ENCODE measurements at regions not wholly inside any gene's neighbourhood (a gene's known extent, or its start where the extent isn't known, plus 50 kb on each side); places are given as distances from the start of the nearest gene placed in this dataset.

DNA sequence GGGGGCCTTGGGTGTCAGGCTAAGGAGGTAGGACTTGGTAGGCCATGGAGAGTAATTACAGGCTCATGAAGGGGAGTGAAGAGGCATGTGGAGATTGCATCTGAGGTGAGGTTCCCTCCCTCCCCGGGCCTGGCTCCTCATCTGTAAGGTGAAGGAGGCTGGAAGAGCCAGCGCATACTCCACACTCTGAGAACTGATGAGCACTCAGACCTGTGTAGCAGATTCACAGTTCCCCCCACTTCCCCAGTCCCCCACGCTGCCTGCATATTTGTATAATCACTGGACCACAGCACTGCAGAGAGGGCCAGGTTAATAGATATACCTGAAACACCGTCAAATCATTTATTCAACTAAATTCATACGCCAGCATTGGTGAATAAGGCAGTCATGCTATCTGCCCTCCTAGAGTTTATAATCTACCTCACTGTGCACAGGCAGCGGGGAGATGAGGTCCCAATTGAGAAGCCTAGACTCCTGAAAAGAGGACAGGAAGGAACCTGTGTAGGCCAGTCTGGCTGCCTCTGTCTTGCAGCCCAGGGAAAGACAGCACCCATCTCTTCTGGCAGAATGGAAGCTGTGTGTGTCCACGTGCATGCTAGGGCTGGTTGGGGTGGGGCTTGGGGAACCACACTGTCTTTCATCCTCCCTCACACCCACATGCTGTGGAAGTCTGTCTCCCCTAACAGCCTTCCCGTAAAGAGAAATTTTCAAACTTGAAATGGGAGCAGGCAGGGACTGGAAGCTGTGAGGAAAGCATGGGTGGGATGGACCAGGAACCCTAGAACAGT is 110.6 kb upstream of the ATP1A1 start:
- FAIRE-seq (no peak), DNase-seq (ENCODE audit: low spot score) (no peak)

DNA sequence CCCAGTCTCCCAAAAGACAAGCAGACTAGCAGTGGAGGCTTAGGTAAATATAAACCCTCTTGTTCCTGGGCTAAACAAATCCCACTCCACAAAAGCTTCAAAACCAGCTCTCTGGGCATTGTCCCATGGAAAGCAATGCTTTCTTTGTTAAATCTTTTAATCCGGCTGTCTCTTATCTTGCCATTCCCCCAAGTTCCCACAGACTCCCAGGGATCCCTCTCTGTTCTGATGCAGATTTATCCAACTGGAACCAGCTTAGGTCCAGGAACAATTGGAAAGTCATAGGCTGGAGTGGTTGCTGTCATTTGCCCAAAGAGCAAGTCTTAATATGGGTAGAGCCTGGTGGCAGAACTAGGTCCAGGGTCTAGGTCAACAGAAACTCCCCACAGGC is 110.1 kb upstream of the ATP1A1 start:
- no peak for FAIRE-seq
- no peak for DNase-seq (ENCODE audit: low spot score)

DNA sequence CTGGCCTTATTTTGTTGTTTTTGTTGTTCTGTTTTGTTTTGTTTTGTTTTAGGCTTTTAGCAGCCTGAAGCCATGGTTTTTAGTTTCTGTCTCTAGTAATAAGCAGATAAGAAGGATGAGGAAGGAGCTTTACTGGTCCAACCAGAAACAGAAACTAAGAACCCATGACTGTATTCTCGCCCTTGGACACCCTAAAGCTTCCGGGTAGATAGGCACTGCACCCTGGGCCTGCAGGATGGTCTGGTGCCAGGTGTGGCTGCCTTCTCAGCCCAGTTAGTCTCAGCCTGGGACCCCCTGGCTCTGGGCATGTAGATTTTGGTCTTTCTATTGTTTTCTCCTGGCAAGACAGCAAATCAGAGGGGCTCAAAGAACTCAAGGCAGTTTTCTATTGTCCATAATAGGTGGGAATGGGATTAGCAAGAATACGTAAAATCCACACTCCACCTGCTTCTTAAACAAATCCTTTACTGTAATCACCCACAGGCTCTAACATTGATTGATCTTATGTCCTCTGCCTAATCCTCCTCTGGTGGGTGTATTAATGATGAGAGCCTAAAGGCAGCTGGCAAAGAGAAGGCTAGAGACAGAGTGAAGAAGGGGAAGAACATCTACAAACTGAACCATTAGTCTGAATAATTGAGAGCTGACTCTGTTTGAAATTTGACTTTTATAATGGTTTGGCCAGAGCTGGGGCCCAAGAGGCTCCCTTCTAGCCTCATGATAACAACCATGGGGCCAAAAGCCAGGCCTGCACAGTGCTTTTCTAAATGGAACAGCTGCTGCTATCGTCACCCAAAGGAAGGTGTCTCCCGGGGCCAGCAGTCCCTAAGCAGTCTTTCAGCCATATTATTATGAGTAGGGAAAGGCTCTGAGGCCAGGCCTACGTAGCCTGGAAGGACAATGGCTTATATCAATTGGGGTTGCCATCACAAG is 106.8 kb upstream of the ATP1A1 start:
- DNase-seq (ENCODE audit: low spot score): no peak
- no peak for FAIRE-seq

DNA sequence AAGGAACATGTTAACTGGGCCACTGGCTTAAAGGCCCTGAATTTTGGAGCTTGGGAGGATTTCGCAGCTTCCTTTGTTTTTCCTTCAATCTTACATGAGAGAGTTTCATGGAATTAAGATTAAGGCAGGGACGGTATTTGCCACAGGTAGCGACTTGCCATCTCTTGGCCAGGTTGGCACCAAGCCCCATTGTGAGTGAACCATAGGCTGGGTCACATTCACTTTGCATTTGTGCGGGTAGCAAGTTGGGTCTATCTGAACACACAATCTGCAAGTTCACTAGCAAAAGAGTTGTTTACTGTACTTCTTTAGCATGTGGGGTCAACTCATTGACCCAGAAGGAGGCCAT is 106.2 kb upstream of the ATP1A1 start:
- FAIRE-seq (no peak), DNase-seq (ENCODE audit: low spot score) (no peak)

DNA sequence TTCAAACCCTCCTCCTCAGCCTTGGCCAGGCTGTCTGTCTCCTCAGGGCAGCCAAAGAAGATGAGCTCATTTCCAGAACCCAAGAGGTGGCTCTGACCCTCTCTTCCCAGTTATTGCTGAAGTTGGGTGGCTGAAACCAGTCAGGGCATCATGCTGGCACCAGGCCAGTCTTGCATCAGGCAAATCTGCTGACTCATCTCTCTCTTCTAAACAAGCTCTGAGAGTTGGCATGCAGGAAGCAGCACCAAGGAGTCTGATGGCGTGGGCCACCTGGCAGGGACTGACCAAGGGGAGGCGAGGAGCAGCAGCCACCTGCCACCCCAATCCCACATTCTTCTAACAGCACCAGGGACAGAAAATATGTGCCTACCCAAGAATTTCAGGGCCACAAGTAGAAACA is 104.8 kb upstream of the ATP1A1 start:
- no peak for FAIRE-seq
- peak; percentile 65 for DNase-seq (ENCODE audit: low spot score)

DNA sequence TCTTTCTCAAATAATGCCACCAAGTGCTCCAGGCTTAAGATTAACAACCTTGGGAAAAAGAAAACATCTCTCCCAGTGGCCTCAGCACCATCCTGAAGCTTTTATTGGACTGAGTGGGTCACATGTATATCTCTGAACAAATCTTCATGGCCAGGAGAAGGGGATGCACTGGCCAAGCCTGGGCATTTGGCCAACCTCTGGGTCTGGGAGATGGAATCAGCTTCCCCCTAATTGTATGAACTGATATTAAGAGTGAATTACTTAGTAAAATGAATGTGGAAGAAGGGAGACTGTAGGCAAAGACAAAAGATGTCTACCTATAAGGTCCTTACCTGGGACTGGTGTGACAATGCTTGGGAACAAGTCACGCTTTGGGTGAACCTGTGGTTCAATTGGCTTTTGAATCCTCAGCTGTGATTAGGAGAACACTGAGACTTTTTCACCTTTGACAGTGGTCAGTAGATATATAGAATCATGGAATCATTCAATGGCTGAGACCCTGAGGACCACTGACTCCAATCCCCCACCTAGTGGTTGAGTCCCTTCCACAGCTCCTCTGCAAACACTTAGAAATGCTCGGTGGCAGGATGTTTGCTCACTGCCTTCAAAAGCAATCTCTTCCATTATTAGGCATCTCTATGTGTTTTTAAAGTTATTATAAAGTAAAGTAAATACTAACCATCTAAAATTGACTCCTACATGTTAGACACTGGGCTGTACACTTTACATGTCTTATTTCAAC is 102.6 kb upstream of the ATP1A1 start:
- FAIRE-seq (no peak), DNase-seq (ENCODE audit: low spot score) (no peak)

DNA sequence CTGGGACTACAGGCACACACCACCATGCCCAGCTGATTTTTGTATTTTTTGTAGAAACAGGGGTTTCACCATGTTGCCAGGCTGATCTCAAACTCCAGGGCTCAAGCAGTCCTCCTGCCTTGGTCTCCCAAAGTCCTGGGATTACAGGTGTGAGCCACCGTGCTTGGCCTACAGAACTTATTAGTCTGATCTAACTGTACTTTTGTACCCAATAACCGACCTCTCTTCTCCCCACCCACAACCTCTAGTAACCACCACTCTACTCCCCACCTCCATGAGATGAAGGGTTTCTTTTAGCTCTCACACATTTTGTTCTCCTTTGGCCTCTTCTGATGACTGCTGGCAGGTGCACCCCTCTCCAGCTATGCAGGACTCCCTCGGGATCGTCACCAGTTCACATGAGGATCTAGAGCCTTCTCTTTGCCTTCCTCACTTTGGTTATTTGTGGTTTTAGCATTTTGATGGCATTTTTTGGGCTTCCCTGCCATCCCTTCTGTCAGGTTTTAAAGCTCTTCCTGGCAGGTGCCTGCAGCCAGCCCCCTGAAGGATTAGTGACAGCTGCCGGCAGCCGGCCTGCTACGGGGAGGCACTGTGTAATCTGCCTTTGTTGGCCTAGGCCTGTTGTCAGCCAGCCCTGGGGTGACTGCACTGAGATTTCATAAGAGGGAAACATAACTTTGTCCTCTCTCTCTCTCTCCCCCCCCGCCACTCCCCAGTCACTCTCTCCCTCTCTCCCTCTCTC is 99.8 kb upstream of the ATP1A1 start:
- FAIRE-seq (no peak), DNase-seq (ENCODE audit: low spot score) (no peak)

DNA sequence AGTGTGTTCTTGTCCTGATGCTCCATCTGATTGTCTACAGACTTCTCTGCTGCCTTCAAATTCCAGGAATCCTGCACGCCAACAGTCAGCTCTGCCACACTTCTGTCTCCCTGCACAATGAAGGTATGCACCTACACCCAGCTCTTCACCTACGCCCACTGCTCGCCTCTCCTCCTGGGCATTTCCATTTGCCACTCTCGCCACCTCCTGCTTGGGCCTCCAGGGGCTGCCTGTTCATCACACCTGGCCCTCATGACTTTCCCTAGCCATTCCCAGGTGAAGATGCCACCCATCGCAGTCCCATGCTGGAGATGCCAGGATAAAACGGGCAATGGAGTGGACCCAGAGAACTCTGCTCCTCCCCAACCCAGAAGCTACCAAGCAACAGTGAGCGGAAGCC is 96.5 kb upstream of the ATP1A1 start:
- DNase-seq (ENCODE audit: low spot score): no peak
- no peak for FAIRE-seq

DNA sequence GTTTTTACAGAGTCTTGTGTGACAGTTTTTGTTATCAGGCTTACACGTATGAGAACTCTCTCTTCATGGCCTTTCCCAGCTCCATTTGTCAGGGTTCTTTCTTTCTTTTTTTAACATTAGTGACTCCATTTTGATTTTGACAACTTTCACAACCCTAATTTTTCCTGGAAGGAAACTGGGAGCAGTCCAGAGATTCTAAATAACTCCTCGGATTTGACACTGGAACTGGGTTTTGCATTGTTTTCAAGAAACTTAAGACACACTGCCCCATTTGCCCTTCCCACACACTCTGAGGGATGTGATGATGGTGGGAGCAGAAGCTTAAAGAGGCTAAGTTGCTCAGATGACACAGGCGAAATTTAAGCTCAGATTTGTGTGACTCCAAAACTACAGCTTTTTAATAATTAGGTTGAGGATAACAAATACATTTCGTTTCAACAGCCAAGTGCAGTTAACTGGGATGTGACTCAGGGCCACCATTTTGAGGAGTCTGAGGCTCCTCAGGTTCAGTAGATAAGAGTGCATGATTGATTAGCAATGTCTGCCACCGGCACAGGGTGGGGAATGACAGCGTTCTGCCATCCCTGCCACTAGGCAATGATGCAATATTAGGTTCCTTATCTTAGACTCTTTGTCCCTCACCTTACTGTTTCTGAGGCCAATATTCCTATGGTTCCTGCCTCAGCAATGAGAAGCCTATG is 95.1 kb upstream of the ATP1A1 start:
- FAIRE-seq (no peak), DNase-seq (ENCODE audit: low spot score) (no peak)

DNA sequence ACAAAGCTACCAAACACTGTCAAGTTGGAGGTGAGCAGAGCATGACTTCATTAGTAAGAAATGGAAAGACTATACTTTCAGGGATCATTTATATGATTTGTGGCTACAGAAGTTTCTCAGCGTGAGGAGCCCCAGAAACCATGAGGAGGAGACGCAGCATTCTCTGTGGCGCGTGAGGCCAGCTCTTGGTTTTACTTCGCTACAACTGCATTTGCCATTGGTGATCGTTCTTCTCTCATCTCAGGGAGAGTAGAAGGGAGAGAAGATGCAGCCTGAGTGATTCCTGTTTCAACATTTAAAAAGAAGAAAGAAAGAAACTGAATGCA is 94.5 kb upstream of the ATP1A1 start:
- FAIRE-seq (no peak), DNase-seq (ENCODE audit: low spot score) (no peak)

DNA sequence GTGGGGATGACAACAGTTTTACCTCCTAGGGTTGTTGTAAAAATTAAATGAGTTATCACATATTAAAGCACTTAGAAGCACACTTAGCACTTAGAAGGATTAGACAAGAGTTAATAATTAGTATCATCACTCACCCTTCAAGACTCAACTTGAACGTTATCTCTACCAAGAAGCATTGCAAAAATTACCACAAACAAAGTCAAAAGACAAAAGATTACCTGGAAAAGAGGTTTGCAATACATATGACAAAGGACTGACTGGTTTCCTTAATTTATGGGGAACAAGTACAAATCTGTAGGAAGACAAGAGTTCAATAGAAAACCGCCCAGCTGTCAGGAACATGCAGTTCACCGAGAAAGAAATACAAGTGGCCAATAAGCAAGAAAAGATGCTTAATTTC is 93.3 kb upstream of the ATP1A1 start:
- FAIRE-seq: no peak

DNA sequence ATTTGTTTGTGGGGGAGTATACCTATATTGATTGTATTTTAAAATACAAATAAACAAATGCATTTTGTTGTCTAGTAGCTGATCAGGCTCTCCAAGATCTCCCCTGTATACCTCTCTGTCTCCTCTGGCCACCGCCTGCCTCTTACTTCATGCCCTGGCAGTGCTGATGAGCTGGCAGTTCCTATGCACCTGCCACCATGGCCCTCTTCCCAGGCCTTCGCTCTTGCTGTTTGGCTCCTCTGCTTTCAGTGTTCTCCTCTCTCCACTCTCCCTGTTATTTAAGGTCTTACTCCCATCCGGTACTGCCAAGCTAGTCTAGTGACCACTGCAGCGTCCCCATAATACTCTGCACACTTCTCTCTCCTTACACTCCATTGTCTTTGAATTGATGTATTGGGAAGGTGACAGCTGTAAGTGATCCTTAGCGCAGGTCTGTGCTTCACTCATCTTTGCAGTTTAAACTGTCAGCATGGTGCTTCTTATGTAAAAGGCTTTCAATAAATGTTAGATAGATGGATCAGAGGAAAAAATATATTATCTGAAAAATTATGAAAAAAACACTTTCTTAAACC is 88.1 kb upstream of the ATP1A1 start:
- no peak for FAIRE-seq
- DNase-seq (ENCODE audit: low spot score): no peak

More for the DNA sequence above, 93.3 kb upstream of the ATP1A1 start:
- DNase-seq (ENCODE audit: low spot score): no peak

DNA sequence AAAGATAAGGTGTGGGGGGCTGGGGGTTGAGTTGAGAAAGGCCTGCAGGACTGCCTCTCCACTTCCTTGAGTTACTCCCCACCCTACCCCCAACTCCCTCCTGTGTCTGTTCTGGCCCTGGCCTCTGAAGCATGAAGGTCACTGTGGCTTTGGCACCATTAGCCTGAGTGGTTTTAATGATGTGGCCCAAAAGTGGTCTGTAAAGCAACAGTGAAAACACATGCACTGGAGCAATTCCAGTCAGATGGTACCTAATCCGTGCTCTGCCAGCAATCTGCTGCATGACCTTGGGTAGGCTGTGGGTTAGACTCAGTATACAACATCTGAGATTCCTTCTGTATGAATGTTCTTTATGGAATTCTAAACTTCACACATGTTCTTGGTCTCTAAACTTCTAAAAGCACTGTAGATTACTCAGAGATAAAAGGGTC is 86.5 kb upstream of the ATP1A1 start:
- no peak for FAIRE-seq
- peak; percentile 41 for DNase-seq (ENCODE audit: low spot score)

DNA sequence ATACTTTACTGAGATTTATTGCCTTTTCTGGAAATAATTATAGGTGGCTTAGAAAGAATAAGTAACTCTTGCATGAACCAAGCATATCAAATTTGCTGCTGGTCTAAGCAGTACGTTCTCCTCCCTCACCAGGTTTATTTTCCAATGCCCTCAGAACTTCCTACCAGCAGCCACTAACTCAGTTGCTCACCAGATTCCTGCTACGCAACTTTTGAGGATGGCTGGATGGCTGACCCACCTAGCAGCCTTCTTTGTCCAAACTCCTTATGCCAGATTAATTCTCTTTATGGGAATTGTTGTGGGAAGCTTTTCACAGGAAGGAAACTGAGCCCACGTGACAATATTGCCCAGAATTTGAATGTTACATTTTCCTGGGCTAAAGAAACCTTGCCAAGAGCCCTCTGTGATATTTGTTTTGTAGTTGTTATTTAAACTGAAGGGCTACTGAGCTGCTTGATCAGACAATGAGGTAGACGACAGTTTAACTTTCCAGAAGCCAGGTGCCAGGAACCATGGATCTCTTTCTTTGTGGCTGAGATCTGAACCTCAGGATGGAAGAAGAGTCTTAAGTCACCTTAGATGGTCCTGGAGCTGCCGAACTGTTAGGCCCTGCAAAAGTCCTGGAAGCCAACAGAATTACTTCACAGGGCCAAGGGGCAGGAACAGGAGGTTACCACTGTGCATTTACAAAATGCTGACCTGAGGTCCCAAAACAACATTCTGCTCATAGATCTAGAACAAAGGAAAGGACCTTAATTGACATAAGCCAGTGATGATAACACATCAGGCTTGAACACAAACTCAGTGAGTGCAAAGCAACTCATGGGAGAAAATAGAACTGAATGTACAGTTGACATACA is 85.5 kb upstream of the ATP1A1 start:
- no peak for FAIRE-seq
- DNase-seq (ENCODE audit: low spot score): no peak

DNA sequence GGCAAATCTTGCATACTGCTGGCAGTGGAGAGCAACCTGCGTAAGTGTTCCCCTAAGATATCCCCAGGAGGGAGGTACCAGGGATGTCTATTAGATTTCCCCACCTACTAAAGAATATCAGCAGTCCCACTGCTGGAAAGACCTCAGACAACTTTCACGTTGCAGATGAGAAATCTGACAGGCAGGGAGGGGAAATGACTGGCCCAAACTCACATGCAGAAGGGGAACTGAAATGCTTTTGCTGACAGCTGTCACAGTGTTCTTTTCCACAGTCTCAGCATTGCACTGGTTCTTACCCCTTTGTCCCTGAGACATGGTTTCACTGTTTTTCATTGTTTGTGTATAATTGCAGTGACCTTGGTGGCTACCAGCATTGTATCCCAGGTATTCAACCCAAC is 84.8 kb upstream of the ATP1A1 start:
- DNase-seq (ENCODE audit: low spot score) (no peak), FAIRE-seq (no peak)

DNA sequence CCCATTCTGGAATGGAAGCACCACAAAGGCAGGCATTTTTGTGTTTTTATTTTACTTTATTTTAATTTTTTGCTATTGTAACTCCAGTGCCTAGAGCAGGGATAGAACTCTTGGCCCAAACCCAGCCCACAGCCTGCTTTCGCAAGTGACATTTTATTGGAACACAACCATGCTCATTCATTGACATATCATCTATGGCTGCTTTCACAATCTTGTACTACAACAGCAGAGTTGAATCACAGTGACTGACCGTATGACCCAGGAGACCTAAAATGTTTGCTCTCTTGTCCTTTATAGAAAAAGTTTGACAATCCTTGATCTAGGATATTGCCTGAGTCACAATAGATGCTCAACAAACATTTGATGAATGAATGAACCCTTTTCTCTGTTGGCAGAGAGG is 83.9 kb upstream of the ATP1A1 start:
- FAIRE-seq (no peak), DNase-seq (ENCODE audit: low spot score) (no peak)

DNA sequence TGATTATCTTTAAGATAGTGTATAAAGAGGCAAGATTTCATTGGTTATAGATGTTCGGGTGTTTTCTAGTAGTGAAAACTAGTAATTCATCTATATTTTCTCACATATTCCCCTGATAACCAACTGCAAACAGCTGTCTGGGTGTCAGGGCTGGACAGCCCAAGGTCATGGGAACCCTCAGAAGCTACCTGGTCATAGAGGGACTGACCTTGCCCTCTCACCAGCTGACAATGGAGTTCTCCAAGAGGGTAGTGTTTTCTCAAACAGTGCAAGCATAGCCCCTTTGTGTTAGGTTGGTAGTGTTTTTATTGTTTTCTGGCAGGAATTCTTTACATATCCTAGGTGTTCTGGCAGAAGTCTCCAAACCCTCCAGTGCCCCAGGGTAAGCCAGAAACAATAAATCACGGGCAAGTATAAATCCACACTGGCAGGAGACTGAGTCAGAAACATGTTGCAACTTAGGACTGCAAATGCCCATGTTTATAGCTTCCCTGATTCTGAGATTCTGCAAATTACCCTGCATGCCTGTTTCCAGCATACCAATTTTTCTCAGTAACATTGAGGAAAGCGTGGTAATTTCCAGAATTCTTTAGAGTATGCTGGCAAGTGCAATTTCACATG is 82.8 kb upstream of the ATP1A1 start:
- no peak for FAIRE-seq
- DNase-seq (ENCODE audit: low spot score): no peak

DNA sequence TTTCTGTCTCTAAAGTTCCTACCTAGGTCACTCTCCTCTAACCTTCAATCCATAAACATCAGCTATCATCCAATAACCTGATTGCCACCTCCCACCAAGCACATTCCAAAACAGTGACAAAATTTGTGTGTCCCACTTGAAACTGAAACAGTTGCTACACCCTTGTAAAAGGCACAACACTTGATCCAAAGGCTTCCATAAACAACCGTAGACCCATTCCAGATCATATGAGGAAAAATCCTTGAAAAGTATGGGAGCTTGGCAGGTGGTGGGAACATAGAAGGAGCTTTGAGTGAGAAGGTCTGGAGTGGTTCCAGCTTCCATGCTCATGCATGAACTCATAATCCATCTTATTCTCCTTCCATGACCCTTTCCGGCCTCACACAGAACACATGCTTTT is 82.0 kb upstream of the ATP1A1 start:
- no peak for DNase-seq (ENCODE audit: low spot score)
- no peak for FAIRE-seq

Measured in RCC 7860 (cell line).